ENCODE measurements at regions not wholly inside any gene's neighbourhood (a gene's known extent, or its start where the extent isn't known, plus 50 kb on each side); places are given as distances from the start of the nearest gene placed in this dataset.

- DNase-seq, result no peak
- Mint-ChIP-seq H3K27me3 (ENCODE audit: insufficient read depth) (no peaks in the 10 kb centered on the region; the same call in 1 of the 2 replicates), H3K4me1 (ENCODE audit: low read depth) (no peaks in the 10 kb centered on the region), H3K4me3 (no peak overlapping the region), H3K27ac (no peak overlapping the region), H3K36me3 (ENCODE audit: low read depth) (no peaks in the 10 kb centered on the region; the same call in 1 of the 2 replicates), H3K9me3 (peaks cover 48% of the 10 kb centered on the region)
- TF ChIP-seq, protein P1, sequence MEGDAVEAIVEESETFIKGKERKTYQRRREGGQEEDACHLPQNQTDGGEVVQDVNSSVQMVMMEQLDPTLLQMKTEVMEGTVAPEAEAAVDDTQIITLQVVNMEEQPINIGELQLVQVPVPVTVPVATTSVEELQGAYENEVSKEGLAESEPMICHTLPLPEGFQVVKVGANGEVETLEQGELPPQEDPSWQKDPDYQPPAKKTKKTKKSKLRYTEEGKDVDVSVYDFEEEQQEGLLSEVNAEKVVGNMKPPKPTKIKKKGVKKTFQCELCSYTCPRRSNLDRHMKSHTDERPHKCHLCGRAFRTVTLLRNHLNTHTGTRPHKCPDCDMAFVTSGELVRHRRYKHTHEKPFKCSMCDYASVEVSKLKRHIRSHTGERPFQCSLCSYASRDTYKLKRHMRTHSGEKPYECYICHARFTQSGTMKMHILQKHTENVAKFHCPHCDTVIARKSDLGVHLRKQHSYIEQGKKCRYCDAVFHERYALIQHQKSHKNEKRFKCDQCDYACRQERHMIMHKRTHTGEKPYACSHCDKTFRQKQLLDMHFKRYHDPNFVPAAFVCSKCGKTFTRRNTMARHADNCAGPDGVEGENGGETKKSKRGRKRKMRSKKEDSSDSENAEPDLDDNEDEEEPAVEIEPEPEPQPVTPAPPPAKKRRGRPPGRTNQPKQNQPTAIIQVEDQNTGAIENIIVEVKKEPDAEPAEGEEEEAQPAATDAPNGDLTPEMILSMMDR (IDR thresholded peaks at IDR 0.05), result no peak
Measured at GRCh38 chr7:152969335-152969734, 209.8 kb downstream of the ACTR3B start.

DNA sequence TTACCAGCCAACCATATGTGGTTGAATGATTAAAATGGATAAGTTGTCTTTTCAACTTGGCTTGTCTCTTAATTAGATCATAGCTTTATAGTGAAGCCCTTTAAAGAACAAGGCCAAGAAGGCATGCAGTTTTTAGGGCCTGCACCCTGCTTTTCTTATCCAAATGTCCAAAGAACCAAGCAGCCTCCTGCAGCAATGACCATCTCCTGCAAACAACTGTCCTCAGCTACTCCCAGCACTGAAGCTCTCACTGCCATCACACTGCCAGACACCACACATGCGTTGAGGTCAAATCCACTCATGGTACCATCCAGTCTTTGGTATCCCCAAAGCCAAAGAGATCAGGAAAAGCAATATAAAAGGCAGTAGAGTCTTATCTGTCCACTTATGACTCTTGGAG, 210.3 kb downstream of the ACTR3B start:
- Mint-ChIP-seq H3K9me3 (peaks cover 51% of the 10 kb centered on the region), H3K27ac (no peak overlapping the region), H3K4me1 (ENCODE audit: low read depth) (no peaks in the 10 kb centered on the region), H3K4me3 (no peak overlapping the region), H3K27me3 (ENCODE audit: insufficient read depth) (no peaks in the 10 kb centered on the region; the same call in 1 of the 2 replicates), H3K36me3 (ENCODE audit: low read depth) (no peaks in the 10 kb centered on the region; the same call in 1 of the 2 replicates)
- no peak for DNase-seq
- TF ChIP-seq, protein P1 (IDR thresholded peaks at IDR 0.05), result no peak

DNA sequence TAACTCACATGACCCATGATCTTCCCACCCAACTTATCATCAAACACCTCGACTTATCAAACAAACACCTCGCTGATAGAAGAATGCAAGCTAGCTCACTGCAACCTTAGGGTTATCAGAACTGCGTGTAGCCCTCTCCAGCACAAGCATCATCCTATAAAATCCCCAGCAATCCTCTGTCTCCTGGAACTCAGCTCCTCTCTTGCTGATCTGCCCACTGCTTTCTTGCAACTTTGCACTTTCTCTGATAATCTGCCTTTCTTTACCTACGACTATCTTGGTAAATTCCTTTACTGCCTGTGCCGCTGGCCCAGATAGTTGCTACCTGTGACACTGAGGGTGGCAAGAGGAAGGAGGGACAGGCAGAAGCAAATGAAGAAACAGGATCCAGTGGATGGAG, 210.9 kb downstream of the ACTR3B start:
- no peak for DNase-seq
- TF ChIP-seq, protein P1 (IDR thresholded peaks at IDR 0.05), result no peak
- H3K27ac Mint-ChIP-seq, result no peak overlapping the region
- H3K9me3 Mint-ChIP-seq, result peaks cover 51% of the 10 kb centered on the region
- H3K4me3 Mint-ChIP-seq, result no peak overlapping the region
- no peaks in the 10 kb centered on the region; the same call in 1 of the 2 replicates for H3K36me3 Mint-ChIP-seq (ENCODE audit: low read depth)
- H3K27me3 Mint-ChIP-seq (ENCODE audit: insufficient read depth), result no peaks in the 10 kb centered on the region; the same call in 1 of the 2 replicates
- no peaks in the 10 kb centered on the region for H3K4me1 Mint-ChIP-seq (ENCODE audit: low read depth)

- DNase-seq, result no peak
- TF ChIP-seq, protein P1 (IDR thresholded peaks at IDR 0.05), result no peak
- Mint-ChIP-seq H3K36me3 (ENCODE audit: low read depth) (no peaks in the 10 kb centered on the region; the same call in 1 of the 2 replicates), H3K4me3 (no peak overlapping the region), H3K27me3 (ENCODE audit: insufficient read depth) (no peaks in the 10 kb centered on the region; the same call in 1 of the 2 replicates), H3K27ac (no peak overlapping the region; the same call in 1 of the 2 replicates), H3K9me3 (peaks cover 44% of the 10 kb centered on the region), H3K4me1 (ENCODE audit: low read depth) (no peaks in the 10 kb centered on the region)
Measured at GRCh38 chr7:152974577-152974976, 215.0 kb downstream of the ACTR3B start.

DNA sequence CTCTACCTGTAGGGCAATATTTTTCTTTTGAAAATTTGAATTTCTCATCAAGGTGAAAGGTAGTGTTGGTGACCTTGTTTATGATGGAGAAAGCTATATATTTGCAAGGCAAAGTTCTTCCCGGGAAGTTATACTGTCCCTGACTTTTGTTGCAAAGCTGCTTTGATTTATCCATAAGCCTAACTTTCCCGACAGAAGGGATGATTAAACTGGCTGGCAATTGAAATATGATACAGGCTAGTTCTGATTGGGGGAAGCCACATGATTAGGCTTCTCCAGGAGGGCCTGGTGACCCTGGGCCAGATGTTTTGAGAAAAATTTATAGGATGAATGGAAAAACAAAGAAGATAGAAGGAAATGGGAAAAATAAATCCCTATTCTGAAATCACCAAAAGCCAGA, 215.5 kb downstream of the ACTR3B start:
- H3K4me3 Mint-ChIP-seq, result no peak overlapping the region
- no peaks in the 10 kb centered on the region; the same call in 1 of the 2 replicates for H3K27me3 Mint-ChIP-seq (ENCODE audit: insufficient read depth)
- no peaks in the 10 kb centered on the region; the same call in 1 of the 2 replicates for H3K36me3 Mint-ChIP-seq (ENCODE audit: low read depth)
- peaks cover 39% of the 10 kb centered on the region for H3K9me3 Mint-ChIP-seq
- DNase-seq, result no peak
- H3K4me1 Mint-ChIP-seq (ENCODE audit: low read depth), result no peaks in the 10 kb centered on the region
- TF ChIP-seq, protein P1 (IDR thresholded peaks at IDR 0.05), result no peak
- no peak overlapping the region for H3K27ac Mint-ChIP-seq

DNA sequence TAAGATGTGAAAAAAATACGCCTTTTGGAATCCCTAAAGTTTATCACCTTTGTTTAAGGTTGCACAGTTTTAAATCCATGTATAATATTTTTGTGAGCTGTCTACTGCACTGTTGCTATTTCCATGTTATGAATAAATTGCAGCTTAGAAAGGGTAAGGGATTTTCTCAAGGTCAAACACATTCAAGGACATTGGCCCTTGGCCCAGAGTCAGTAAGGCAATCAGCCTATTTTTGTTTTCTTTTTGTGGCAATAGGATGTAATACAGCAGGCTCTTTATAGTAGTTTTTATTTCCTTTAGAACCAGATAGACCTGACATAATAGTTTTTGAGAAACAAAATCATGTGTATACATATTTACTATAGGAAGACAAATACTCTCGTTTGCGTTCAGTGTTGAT, 219.8 kb downstream of the ACTR3B start:
- H3K27me3 Mint-ChIP-seq (ENCODE audit: insufficient read depth), result no peaks in the 10 kb centered on the region
- H3K9me3 Mint-ChIP-seq, result peaks cover 17% of the 10 kb centered on the region
- no peak overlapping the region for H3K4me3 Mint-ChIP-seq
- DNase-seq, result no peak
- H3K4me1 Mint-ChIP-seq (ENCODE audit: low read depth), result no peaks in the 10 kb centered on the region; the same call in 1 of the 2 replicates
- TF ChIP-seq, protein P1 (IDR thresholded peaks at IDR 0.05), result no peak
- H3K27ac Mint-ChIP-seq, result no peak overlapping the region
- no peaks in the 10 kb centered on the region for H3K36me3 Mint-ChIP-seq (ENCODE audit: low read depth)
